Mesenchymal stem cell (in vitro differentiated cells and primary cell): ENCODE measurements at regions not wholly inside any gene's neighbourhood (a gene's known extent, or its start where the extent isn't known, plus 50 kb on each side); places are given as distances from the start of the nearest gene placed in this dataset.

ENCODE experiments used
- DNase-seq: peaks from one replicate; pipeline ENCODE4 v3.0.0-alpha.2; 2013
- H2AFZ ChIP-seq: one replicate; pipeline ENCODE4 v1.6.1; 2013; ENCODE audit warnings: low read depth, mild to moderate bottlenecking, control low read depth, inconsistent platforms, low read length, moderate library complexity
- H2AK5ac ChIP-seq: 2 replicates; pipeline ENCODE4 v1.6.1; 2013; ENCODE audit warnings: low read length, moderate library complexity, mild to moderate bottlenecking, inconsistent platforms; ENCODE audit not compliant: severe bottlenecking
- H2BK120ac ChIP-seq: one replicate; pipeline ENCODE4 v1.6.1; 2013; ENCODE audit warnings: low read depth, mild to moderate bottlenecking, inconsistent platforms, low read length, moderate library complexity
- H2BK12ac ChIP-seq, 2 experiments: one replicate each; pipeline ENCODE4 v1.6.1; 2013; ENCODE audit warnings: inconsistent platforms in 2 of 2, low read length in 2 of 2, mild to moderate bottlenecking in 2 of 2, moderate library complexity in 2 of 2, control low read depth in 1 of 2
- H2BK15ac ChIP-seq: one replicate; pipeline ENCODE4 v1.6.1; 2013; ENCODE audit warnings: mild to moderate bottlenecking, low read depth, inconsistent platforms; ENCODE audit not compliant: poor library complexity, severe bottlenecking
- H2BK5ac ChIP-seq: 2 replicates; pipeline ENCODE4 v1.6.1; 2013; ENCODE audit warnings: low read depth, mild to moderate bottlenecking, low read length, control low read depth, inconsistent platforms; ENCODE audit not compliant: poor library complexity, severe bottlenecking
- H3K14ac ChIP-seq, 2 experiments: one replicate each; pipeline ENCODE4 v1.6.1; 2013; ENCODE audit warnings: inconsistent platforms in 2 of 2, low read length in 2 of 2, control low read depth in 1 of 2, mild to moderate bottlenecking in 1 of 2, moderate library complexity in 1 of 2
- H3K18ac ChIP-seq, 2 experiments: one replicate each; pipeline ENCODE4 v1.6.1; 2013; ENCODE audit warnings: inconsistent platforms in 2 of 2, low read length in 2 of 2, control low read depth in 1 of 2, low read depth in 1 of 2, mild to moderate bottlenecking in 1 of 2
- H3K23ac ChIP-seq, 2 experiments: one replicate each; pipeline ENCODE4 v1.6.1; 2013; ENCODE audit warnings: inconsistent platforms in 2 of 2, low read length in 2 of 2, mild to moderate bottlenecking in 2 of 2, moderate library complexity in 2 of 2, control low read depth in 1 of 2
- H3K27ac ChIP-seq: 2 replicates; pipeline ENCODE4 v1.5.1; 2013; ENCODE audit warnings: mild to moderate bottlenecking, moderate library complexity, low read length, control low read depth, inconsistent platforms; ENCODE audit not compliant: poor library complexity, severe bottlenecking
- H3K27me3 ChIP-seq, 2 experiments: 2 replicates each; pipeline versions ENCODE4 v1.6.1 to v1.7.0; 2013; ENCODE audit warnings: low read length in 2 of 2, mild to moderate bottlenecking in 2 of 2, moderate library complexity in 2 of 2, control low read depth in 1 of 2, inconsistent platforms in 1 of 2; ENCODE audit not compliant: control insufficient read depth in 1 of 2, insufficient read depth in 1 of 2
- H3K36me3 ChIP-seq, 2 experiments: 2 replicates each; pipeline versions ENCODE4 v1.6.1 to v1.7.0; 2013; ENCODE audit warnings: low read length in 2 of 2, control low read depth in 1 of 2, inconsistent platforms in 1 of 2, low read depth in 1 of 2, mild to moderate bottlenecking in 1 of 2; ENCODE audit not compliant: insufficient read depth in 2 of 2, control insufficient read depth in 1 of 2
- H3K4ac ChIP-seq, 2 experiments: one replicate each; pipeline ENCODE4 v1.6.1; 2013; ENCODE audit warnings: inconsistent platforms in 2 of 2, low read length in 2 of 2, mild to moderate bottlenecking in 2 of 2, moderate library complexity in 2 of 2, control low read depth in 1 of 2, low read depth in 1 of 2
- H3K4me1 ChIP-seq: 2 replicates; pipeline ENCODE4 v1.6.1; 2013; ENCODE audit warnings: low read depth, low read length, control low read depth; ENCODE audit not compliant: control insufficient read depth, insufficient read depth
- H3K4me2 ChIP-seq: 2 replicates; pipeline ENCODE4 v1.6.1; 2013; ENCODE audit warnings: low read length, mild to moderate bottlenecking, inconsistent platforms; ENCODE audit not compliant: poor library complexity, severe bottlenecking
- H3K4me3 ChIP-seq, 2 experiments: 2 replicates each; pipeline versions ENCODE4 v1.5.1 to v1.7.0; 2013; ENCODE audit warnings: low read length in 2 of 2, mild to moderate bottlenecking in 2 of 2, control low read depth in 1 of 2, low read depth in 1 of 2; ENCODE audit not compliant: insufficient read depth in 1 of 2
- H3K79me1 ChIP-seq: replicated peaks from 2 replicates; pipeline ENCODE4 v1.6.1; 2013; ENCODE audit warnings: mild to moderate bottlenecking, control low read depth, low read length, inconsistent platforms; ENCODE audit not compliant: poor library complexity, severe bottlenecking
- H3K9ac ChIP-seq: 2 replicates; pipeline ENCODE4 v1.7.0; 2013; ENCODE audit warnings: mild to moderate bottlenecking, low read length, moderate library complexity
- H3K9me3 ChIP-seq: 2 replicates; pipeline ENCODE4 v1.7.0; 2013; ENCODE audit warnings: mild to moderate bottlenecking, low read length; ENCODE audit not compliant: control insufficient read depth
- H4K8ac ChIP-seq: one replicate; pipeline ENCODE4 v1.6.1; 2013; ENCODE audit warnings: inconsistent platforms, mild to moderate bottlenecking, low read length, moderate library complexity
- H4K91ac ChIP-seq: one replicate; pipeline ENCODE4 v1.6.1; 2013; ENCODE audit warnings: mild to moderate bottlenecking, low read length, inconsistent platforms
- WGBS: methylation state at CpG from one replicate; pipeline ENCODE4 v1.1.7; 2013; ENCODE audit warnings: mixed read lengths; 5-methylcytosine and 5-hydroxymethylcytosine counted together

DNA sequence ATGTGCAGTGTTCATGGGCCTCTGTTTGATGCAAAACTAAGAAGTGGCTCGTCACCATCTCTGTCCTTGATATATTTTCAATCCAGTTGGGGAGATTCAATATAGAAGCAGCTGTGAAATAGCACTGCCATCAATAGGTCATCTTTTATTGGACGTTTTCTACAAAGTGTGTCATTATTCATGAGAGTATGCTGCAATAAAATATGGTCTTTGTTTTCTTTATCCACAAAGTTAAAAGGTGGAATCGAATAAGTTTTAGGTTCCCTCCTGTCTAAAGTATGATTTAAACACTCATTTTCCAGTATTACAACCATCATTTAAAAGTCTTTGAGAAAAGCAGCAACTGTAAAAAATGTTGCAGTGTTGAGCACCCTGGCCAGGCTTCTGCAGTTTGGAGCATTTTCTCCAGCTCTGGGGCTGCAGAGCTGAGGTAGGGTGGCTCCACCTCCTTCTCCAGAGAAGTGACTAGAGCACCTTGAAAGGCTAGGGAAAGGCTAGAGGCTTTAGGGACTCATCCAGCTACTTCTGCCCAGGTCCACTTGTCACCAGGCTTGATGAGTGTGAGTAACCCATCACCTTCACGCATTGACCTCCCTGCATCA, 56.5 kb upstream of the DNAH14 start:
- H2BK120ac ChIP-seq, result no peak overlapping the region
- no peak overlapping the region for H2AK5ac ChIP-seq
- no peak overlapping the region for H3K14ac ChIP-seq
- peaks cover 10 to 17% of the 10 kb centered on the region in 2 experiments for H3K27me3 ChIP-seq
- peak overlapping the region in 1 of 2 experiments; percentile 2 for H2BK12ac ChIP-seq
- H3K79me1 ChIP-seq, result no peaks in the 10 kb centered on the region
- H4K91ac ChIP-seq, result peak overlapping the region; percentile 63
- H3K36me3 ChIP-seq, result no peaks in the 10 kb centered on the region
- H3K4ac ChIP-seq, result no peak overlapping the region
- no peak overlapping the region for H2BK5ac ChIP-seq
- H2AFZ ChIP-seq, result no peak overlapping the region
- peak overlapping the region; percentile 41 for H3K27ac ChIP-seq
- H3K4me1 ChIP-seq, result peaks cover 5% of the 10 kb centered on the region
- no peak for DNase-seq
- peaks cover 4% of the 10 kb centered on the region for H3K9me3 ChIP-seq
- no peak overlapping the region for H2BK15ac ChIP-seq
- WGBS, result 76% methylated on average over 3 of the region's 4 CpGs
- H3K4me2 ChIP-seq, result no peak overlapping the region
- no peak overlapping the region for H4K8ac ChIP-seq
- H3K18ac ChIP-seq, result peak overlapping the region in 1 of 2 experiments; percentile 1
- H3K23ac ChIP-seq, result no peak overlapping the region
- no peak overlapping the region for H3K4me3 ChIP-seq
- H3K9ac ChIP-seq, result no peak overlapping the region

GRCh38 chr1:224873434-224874369, 55.8 kb upstream of the DNAH14 start:
- Histone ChIP-seq H3K18ac (peak overlapping the region in 1 of 2 experiments; percentile 1), H3K4me3 (no peak overlapping the region), H3K9ac (peak overlapping the region; percentile 51), H2BK120ac (no peak overlapping the region), H4K8ac (no peak overlapping the region), H3K23ac (no peak overlapping the region), H3K27me3 (peaks cover 10 to 23% of the 10 kb centered on the region in 2 experiments), H3K4ac (no peak overlapping the region), H3K9me3 (peaks cover 4% of the 10 kb centered on the region), H3K14ac (no peak overlapping the region), H3K79me1 (no peaks in the 10 kb centered on the region), H2BK12ac (peak overlapping the region in 1 of 2 experiments; percentile 2), H2BK15ac (no peak overlapping the region), H4K91ac (no peak overlapping the region), H3K36me3 (no peaks in the 10 kb centered on the region), H3K4me1 (peaks cover 5% of the 10 kb centered on the region), H3K27ac (peak overlapping the region; percentile 41), H2AK5ac (no peak overlapping the region), H3K4me2 (peak overlapping the region; percentile 53), H2BK5ac (no peak overlapping the region), H2AFZ (no peak overlapping the region)
- DNase-seq, result peak; percentile 71
- 20% methylated on average over 2 of the region's 3 CpGs for WGBS

DNA sequence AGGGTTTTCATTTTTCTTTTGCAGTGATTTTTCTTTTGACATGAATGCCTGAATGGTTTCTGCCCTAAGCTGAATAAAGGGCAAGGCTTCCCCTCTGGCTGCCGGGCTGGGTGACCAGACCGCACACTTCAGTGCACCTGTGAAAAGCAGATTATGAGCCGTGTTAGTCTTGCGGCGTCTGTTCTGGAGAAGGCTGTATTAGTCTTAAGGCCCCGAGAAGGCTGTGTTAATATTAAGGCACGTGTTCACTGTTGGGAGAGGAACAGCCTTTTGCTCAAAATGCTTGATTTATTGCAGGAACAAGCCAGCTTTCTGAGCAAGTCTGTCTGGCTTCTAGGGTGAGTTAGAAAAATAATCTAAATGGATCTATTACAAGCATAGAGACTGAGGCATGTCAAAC, 54.7 kb upstream of the DNAH14 start:
- Histone ChIP-seq H3K36me3 (no peaks in the 10 kb centered on the region), H3K4ac (no peak overlapping the region), H3K14ac (no peak overlapping the region), H4K8ac (no peak overlapping the region), H2BK5ac (no peak overlapping the region), H2BK120ac (no peak overlapping the region), H2BK12ac (peak overlapping the region in 1 of 2 experiments; percentile 6), H2AFZ (no peak overlapping the region), H3K18ac (peak overlapping the region in 1 of 2 experiments; percentile 46), H2BK15ac (no peak overlapping the region), H3K4me3 (no peak overlapping the region), H3K27me3 (peaks cover 10 to 23% of the 10 kb centered on the region in 2 experiments), H3K9me3 (no peaks in the 10 kb centered on the region), H3K4me1 (peaks cover 8% of the 10 kb centered on the region), H2AK5ac (no peak overlapping the region), H3K4me2 (no peak overlapping the region), H3K27ac (no peak overlapping the region), H4K91ac (no peak overlapping the region), H3K9ac (no peak overlapping the region), H3K23ac (no peak overlapping the region), H3K79me1 (no peaks in the 10 kb centered on the region)
- no peak for DNase-seq
- WGBS, result 28% methylated on average over 7 of the region's 7 CpGs

DNA sequence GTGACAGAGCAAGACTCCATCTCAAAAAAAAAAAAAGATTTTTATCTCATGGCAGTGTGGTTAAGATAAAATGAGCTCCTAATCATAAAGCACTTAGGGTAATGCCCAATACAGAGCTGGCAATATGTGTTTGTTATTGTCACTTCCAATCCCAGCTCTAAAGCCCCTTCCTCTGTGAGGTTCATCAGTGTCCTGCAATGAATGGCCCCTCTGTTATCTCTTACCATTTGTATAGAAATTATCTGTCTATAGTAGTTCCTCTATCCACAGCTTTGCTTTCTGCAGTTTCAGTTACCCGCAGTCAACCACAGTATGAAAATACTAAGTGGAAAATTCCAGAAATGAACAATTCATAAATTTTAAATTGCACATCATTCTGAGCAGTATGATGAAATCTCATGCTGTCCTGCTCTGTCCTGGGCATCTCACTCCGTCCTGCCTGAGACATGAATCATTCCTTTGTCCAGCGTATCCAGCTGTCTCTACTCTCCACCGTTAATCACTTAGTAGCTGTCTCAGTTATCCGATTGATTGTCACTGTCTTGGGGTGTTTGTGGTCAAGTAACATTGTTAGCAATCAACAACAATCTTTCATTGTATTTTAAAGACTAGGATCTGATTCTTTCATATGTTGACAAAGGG, 50.2 kb upstream of the DNAH14 start:
- no peak overlapping the region for H3K14ac ChIP-seq
- no peak overlapping the region for H3K4me3 ChIP-seq
- H3K4ac ChIP-seq, result no peak overlapping the region
- H3K79me1 ChIP-seq, result no peaks in the 10 kb centered on the region
- H4K8ac ChIP-seq, result no peak overlapping the region
- peak; percentile 58 for DNase-seq
- H3K9me3 ChIP-seq, result no peaks in the 10 kb centered on the region
- H3K9ac ChIP-seq, result peak overlapping the region; percentile 13
- peaks cover 8% of the 10 kb centered on the region for H3K4me1 ChIP-seq
- H2BK15ac ChIP-seq, result no peak overlapping the region
- peaks cover 11 to 15% of the 10 kb centered on the region in 2 experiments for H3K27me3 ChIP-seq
- H4K91ac ChIP-seq, result no peak overlapping the region
- no peaks in the 10 kb centered on the region for H3K36me3 ChIP-seq
- no peak overlapping the region for H2BK120ac ChIP-seq
- 11% methylated on average over 3 of the region's 5 CpGs for WGBS
- no peak overlapping the region for H2AK5ac ChIP-seq
- H3K18ac ChIP-seq, result no peak overlapping the region
- no peak overlapping the region for H3K23ac ChIP-seq
- H2AFZ ChIP-seq, result no peak overlapping the region
- H2BK12ac ChIP-seq, result no peak overlapping the region
- H2BK5ac ChIP-seq, result no peak overlapping the region
- H3K4me2 ChIP-seq, result no peak overlapping the region
- H3K27ac ChIP-seq, result peak overlapping the region; percentile 22
